IPS-NIHi11 (cell line): ENCODE measurements at regions not wholly inside any gene's neighbourhood (a gene's known extent, or its start where the extent isn't known, plus 50 kb on each side); places are given as distances from the start of the nearest gene placed in this dataset.

Source experiments
- DNase-seq: peaks from one replicate; pipeline ENCODE4 v3.0.0; 2012; ENCODE audit warnings: mixed read lengths, low spot score

DNA sequence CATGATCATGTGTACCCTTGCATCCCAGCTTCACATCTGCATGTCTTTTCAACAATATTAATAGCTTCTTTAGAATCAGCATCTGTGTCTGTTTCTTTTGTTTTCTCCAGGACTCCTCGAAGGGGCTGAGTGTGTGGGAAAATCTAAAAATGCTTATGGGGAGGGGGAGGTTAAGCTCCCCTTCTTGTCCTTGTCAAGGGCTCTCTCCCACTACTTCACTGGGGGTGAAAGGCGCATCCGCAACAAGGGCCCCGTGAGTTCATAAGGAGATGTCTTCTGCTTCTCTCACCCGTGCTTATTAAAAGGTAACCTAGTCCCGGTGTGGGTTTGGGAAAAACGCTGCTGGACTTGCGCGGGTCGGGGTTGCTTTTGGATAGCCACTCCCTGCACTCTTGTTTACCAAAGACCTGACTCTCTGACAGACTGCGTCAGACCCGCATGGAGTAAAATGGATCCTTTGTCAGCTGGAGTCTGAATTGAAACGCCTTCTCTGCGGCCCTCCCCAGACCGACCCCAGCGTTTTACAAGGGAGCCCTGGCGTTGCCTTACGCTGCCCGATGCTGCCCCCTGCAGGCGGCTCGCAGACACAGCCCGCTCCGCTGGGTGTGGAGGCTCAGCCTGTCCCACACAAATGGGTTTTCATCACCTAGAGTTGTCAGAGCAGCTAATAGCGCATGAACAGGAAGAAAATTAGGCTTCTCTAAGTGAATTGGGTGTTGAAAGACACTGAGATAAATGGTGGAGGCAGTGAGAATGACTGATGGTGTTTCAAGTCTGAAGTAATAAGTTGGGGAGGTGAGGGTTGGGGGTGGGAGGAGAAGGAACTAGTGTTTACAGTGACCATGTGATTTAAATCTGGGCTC lies 53.8 kb downstream of the IER5 start:
- DNase-seq = peak; percentile 93

DNA sequence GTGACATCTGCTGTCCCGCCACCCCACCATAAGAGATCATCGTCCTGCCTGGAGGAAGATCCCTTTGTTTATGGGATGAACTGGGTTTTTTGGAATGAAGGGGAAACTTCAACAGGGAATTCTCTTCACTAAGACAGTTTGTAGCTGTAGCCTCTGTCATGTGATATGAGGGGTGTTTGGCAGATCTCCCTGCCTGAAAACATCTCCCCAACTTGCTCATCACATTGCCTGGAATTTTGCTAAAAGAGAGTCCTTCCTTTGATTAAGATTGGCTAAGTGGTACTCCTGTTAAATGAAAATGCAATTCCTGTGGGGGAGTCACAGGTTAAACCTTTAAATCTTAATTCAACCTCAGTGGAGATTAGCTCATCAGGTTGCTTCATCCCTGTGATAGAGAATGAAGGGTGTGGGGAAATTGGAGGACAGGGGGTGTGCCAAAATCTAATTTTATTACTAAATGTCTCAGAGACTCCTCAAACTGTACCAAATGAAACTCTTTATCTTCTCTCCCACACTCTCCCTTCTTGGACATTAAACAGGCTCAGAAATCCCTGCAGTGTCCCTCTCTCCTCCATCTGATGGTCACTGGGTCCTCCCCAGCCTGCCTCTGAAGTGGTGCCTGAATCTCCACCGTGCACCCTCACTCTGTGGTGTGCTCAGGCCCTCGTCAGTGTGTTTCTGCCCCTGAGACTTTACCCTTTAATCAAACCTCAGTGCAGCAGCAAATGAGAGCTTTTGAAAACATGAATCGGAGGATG lies 54.8 kb downstream of the IER5 start:
- DNase-seq = no peak

DNA sequence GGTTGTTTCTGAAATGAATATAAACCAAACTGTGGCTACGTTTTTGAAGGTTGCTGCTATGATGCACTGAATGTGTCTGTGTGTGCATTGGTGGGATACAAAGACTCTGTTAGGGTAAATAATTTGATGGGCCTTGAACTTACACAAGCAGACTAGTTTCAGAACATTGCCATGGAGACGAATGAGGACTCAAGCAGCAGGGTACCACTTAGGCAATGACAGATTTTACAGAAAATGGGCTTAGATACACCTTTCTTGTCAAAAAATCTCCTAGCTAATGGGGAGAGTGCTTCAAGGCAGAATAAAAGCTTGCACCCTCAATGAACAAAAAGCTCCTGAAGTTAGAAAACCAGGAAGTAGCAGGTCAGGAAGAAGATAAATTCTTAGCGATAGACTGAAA lies 55.7 kb downstream of the IER5 start:
- DNase-seq = no peak

DNA sequence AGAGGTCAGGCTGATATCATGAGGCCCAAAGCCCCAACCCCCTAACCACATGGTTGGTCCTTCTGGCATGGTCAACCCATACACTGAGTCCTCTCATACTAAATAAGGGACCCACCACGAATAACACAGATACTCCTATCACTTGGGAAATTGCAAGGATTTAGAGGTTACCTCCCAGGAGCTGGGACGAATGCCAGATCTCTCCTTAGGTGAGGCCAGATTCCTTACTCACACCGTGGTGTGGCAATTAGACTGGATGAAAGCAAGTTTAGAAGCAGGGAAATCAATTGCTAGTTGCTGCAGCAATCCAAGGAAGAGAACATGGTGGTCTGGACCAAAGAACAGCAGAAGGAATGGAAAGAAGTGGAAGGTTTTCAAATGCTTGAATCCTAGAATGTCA lies 60.1 kb downstream of the IER5 start:
- DNase-seq = no peak

DNA sequence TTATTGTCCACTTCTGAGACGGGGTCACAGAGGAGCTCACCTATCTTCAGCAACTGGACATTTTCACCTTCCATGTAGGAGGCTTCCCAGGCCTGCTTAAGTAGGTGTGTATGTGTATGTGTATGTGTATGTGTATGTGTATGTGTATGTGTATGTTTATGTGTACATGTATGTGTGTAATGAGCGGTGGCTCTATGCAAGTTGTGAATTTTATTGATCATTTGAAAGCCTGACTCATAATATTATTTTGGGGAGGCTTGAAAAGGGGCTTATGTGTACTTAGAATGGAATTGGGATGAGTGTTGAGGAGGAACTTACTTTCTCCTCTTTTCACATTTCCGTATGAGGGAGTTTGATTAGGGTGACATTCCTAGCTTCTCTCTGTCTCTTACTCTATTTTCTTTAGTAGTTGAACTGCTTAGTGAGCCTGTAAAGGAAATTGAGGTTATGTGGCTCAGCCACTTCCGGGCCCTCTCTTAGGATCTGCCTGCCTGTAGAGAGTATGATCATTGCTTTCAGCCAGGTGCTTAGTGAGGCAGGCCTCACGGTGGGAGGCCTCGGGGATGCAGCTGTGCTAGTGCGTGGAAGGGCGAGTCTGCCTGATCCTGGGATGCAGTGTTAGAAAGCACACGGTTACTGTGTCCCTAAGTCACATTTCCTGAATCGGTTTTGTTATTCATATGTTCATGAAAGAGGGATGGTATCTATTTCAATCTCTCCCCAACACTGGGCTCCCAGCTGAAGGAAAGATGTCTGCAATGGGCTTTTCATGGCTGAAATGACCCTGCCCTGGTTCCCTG lies 61.0 kb downstream of the IER5 start:
- DNase-seq = no peak

DNA sequence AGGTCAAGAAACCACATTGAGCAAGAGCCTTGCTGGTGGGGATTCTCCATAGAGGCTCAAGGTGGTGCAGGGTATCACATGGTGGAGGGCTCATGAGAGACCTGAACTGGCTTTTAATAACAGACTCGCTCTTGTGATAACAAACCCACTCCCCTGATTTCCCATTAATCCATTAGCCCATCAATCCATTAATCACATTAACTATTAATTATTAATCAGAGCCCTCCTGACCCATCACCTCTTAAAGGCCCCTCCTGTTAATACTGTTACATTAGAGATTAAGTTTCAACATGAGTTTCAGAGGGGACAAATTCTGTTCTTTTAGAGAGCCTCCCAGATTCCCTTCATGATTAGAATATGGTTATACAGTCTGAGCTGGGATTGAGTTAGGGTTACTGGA lies 61.8 kb downstream of the IER5 start:
- DNase-seq = no peak

DNA sequence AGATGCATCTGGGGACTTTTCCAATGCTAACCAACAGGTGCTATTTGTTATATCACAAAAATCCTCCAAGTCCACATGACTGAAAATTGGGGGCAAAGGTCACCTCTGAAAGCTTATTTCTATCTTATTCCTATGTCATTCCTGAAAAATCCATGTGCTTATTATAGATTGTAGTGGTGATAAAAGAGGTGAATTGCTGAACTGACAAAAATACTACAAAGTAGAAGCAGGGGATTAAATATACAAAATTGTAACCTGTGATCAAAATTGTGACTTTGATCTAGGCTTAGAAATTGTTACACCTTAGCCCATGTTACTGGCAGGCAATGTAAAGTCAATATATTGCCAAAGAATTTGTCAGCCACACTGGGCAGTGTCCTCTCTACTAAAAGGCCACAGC lies 62.3 kb downstream of the IER5 start:
- DNase-seq = no peak

DNA sequence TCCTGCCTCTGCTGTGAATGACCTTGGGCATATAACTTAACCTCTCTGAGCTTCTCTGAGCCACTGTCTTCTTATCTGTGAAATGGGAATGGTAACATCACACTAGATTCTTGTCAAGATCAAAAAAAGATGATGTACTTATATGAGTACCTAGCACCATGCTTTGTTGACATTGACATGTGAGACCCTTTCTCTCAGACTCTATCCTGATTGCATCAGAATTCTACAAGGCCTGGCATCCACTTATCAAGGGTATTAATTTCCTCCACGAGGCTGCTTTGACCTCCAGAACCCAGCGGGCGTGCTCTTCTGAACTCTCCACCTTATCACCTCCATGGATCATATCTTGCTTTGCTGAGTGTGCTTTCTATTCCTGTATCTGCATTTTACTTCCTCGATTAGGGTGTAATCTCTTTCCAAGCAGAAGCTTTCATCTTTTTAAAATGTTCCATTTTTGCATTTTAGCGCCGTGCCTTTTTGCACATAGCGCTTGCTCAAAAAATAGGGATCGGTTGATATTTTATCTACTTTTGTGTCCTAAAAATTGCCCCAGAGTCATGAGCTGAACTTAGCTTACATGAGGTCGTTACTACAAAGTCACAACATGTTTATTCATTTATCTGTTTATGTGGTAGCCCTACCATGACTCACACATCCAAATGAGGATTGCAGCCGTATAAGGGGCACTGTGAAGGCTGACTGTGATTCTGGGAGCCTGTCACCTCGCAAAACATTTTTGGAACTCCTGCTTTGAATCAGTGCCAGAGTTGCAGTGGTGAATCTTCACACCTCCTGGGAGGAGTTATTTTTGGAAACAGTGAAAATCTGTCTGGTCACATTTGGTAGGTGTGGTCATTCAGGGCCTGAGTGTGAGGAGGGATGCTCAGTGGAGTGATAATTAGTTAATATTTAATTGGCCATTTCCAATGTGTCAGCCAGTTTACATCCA lies 63.2 kb downstream of the IER5 start:
- DNase-seq = no peak

DNA sequence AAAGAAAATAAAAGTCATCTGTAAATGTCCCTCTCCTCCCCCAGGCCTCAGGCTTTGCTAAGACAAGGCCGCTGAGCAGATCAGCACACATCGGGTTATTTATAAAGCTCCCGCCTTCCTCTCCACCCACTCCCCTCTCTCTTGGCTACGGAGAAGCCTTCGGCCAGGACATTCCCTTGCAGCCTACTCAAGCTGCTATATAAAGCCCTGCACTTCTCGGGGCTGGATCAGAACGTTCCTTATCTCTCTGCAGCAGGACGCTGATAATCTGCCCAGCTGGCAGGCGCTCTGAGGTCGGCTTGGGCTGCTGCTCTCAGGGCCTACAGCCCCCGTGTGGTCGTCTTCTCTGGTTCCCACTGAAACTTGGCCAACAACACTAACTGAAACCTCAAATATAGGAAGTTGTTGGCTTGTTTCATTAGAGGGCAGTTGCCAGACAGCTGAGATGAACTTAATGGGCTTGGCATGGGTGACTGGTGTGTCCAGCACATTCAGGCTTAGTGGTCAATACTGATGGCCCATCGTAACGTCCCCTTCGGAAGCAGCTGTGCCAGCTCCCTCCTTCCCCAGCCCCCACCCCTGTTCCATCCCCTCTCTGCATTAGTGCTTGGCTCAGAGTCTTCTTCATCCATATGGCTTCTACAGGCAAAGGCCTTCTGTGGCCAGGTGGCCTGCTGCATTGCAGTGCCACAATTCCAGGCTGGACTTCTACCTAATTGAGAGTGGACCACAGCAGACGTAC lies 64.6 kb downstream of the IER5 start:
- DNase-seq = no peak

DNA sequence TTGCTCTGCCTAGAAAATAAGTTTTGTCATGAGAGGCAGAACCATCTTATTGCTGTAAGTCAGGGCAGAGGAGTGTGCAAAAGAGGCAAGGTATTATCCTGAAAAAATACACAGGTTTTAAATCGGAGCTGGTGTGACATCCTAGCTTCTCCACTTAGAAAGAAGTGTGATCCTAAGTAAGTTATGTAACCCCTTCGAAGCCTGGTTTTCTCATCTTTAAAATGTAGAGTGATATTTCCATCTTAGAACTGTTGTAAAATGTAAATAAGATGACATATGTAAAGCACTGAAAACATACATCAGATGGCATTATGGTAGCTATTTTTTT lies 65.1 kb downstream of the IER5 start:
- no peak for DNase-seq

DNA sequence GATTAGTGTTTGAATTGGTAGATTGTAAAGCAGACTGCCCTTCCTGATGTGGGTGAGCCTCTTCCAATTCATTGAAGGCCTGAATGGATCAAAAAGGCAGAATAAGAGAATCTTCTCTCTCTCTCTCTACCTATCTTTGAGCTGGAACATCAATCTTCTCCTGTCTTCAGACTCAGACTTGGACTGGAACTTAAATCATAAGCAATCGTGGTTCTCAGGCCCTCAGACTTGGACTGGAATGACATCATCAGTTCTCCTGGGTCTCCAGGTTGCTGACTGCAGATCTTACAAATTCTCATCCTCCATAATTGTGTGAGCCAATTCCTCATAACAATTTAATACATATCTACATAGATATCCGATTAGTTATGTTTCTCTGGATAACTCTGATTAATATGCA lies 66.8 kb downstream of the IER5 start:
- no peak for DNase-seq

DNA sequence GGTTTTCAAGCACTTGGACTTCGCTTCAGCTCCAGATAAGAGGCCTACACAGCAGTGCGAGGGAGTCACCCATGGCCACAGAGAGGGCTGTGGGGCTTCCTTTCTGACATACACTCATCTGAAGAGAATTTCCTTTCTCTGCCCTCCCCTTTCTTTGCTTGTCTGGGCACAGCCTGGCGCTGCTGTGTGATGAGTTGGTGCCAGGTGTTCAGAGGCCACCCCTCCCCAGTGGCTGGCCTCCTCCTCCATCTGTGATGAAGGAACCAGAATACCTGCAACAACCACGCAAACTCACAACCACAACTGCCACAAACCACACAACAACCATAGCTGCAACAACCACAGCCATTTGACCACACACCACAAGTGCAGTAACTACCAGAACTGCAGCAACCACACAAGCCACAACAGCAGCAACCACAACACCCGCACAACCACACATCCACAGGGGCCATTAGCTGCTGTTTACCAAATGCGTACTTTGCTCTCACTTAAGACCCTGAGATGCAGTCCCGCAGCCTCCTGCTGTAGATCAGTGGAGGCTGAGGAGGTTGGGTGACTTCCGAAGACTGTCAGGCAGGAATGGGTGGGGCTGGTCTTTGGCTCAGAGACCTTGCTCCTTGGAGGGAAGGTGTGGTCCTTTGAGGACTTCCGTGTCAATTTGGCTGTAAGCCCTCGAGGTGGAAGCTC lies 71.1 kb downstream of the IER5 start:
- DNase-seq = no peak

DNA sequence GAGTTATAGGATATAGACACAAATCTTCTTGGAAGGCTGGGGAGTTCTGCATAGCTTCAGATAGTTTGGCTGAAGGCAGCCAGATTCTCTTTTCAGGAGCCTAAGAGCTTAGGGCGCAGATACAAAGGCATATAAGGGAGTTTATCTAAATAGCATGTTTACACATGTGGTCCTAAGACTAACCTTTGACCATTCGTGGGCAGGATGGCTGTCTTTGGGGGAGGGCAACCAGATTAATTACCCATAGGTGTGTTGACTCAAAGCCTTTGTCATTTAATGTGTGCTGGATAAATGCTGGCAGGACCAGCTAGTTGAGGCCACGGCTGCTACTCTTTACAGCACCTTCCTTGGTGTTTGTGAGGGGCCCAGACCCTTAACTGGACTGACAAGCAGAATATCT lies 71.8 kb downstream of the IER5 start:
- no peak for DNase-seq

DNA sequence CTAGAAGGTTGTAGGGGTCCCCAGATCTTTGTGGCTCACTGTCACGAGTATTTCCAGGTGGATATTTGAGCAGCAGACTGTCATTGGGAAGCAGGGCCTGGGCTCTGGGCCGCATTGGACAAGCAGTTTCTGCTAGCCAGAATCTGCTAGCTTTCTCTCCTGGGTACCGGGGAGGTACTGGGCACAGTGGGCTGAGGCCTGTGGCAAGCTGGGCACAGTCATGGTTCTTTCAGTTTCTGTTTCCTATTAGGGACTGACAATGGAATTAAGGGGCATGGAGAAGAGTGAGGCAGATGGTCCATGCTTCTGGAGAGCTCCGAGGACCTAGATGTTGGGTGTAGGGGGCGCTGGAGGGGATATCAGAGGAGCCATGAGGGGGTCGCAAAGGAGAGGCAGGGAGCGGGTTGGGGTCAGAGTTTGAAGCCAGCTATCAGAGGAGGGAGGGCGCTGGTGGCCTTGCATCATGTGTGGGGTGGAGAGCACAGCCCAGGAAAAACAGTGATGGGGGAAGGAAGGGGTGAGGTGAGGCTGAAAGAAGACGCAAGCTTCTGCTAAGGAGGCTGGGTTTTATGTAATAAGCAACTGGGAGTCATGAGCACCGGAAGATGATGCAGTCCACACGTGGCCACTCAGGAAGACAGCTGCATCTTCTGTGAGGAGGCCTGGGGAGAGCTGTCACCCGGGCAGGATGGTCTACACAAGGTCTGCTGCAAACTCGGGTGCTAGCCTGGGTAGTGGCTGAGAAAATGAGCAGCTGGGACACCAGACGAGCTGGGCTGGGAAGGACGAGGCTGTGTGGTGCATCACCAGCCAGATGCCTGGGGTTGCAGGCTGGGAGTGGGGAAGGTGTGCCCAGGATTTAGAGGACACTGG lies 72.7 kb downstream of the IER5 start:
- no peak for DNase-seq

DNA sequence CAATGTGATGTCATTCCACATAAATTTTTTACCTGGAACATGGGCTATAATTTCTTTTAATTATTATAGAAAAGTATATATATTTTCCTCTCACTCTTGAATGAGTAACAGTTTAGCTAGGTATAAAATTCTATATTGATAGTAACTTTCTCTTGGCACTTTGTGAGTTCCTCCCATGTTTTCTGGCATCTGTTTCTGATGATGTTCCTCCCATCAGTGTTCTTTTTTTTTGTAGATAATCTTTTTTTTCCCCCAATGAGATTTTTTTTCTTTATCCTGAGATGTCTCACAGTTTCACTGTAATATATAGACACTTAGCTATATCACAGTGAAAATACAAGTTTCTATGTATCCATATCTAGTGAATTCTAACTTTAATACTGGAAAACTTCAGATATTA lies 75.2 kb downstream of the IER5 start:
- DNase-seq = no peak

DNA sequence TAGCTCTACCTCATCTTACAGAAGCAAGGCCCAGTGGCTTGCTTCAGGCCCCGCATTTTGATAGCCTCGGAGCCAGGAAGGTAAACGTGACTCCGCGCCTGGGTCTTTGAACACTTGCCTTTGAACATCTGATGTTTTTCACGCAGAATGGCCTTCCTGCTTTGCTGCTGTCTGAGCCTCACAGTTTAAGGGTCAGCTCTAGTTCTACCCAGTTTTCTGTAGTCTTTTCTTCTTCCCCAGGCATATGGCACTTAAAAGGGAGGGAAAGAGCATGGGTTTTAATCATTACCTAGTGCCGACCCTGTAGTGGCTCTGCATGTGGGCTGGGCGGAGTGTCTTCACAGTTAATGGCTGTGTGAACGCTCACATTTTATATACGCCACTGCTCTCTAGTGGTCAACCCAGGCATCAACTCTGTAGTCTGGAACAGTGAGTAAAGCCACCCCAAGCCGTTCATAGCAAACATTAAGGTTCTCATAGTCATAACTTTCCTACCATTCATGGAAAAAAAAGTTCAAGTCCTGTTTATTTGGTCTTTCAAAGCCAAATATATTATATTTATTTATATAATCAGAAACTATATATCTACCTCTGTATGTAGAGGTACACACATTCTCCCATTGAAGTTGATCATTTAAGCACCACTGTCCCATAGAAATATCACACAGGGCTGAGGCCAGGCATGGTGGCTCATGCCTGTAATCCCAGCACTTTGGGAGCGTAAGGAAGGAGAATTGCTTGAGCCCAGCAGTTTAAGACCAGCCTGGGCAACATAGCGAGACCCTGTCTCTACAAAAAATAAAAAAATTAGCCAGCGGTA lies 78.1 kb downstream of the IER5 start:
- DNase-seq = peak; percentile 83

DNA sequence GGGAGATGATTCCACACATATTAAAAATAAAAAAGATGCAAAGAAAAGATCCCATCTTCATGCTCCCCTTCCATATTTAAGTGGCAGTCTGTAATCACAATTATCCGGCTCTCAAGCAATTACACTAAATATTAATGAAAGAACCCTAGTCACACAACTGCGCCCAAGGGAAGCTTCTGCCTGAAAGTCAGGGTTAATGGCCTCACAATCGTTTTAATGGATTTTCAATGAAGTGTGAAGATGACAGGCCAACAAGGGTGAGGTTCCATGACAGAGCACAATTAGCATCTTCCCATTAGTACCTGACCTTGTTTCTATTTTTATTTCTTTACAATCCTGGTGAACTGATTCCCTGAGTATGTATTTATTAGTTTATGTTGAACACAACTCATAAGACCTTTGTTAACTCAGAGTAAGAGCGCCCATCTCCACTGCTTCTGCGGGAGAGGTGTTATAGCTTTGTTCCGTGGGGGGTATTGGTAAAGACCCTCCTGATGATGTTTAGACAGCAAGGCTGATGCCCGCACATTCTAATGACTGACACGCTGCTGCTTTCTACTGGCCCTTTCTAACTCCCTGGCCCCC lies 80.9 kb downstream of the IER5 start:
- DNase-seq = no peak

DNA sequence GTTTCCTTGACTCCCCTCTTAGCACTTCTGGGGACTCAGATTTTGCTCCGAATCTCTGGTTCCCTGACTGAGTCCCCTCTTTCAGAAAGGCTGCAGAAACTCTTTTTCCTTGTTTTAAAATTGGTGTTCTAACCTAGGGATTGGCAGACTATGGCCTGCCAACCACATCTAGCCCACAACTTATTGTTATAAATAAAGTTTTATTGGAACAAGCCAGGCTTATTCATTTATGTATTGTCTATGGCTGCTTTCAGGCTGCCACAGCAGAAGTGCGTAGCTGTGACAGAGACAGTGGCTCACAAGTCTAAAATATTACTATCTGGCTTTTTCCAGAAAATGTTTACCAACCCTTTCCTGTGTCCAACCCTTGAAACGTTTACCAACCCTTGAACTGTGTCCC lies 81.7 kb downstream of the IER5 start:
- no peak for DNase-seq
